Astrocyte of the cerebellum (primary cell): ENCODE measurements at regions not wholly inside any gene's neighbourhood (a gene's known extent, or its start where the extent isn't known, plus 50 kb on each side); places are given as distances from the start of the nearest gene placed in this dataset.

ENCODE experiments used
- DNase-seq: peaks from one replicate; pipeline ENCODE4 v3.0.0-alpha.2; 2011; ENCODE audit warnings: low read depth
- H3K4me3 ChIP-seq: 2 replicates; pipeline ENCODE4 v1.5.1; 2011; ENCODE audit warnings: mild to moderate bottlenecking, low read depth, low read length, moderate library complexity
- in situ Hi-C: cut with HindIII; loops from 2 replicates; pipeline ENCODE4 v1.10.0; 2017; ENCODE audit warnings: low sequenced_read_pairs
- TF ChIP-seq, protein P1 (sequence below): IDR thresholded peaks from 2 replicates; pipeline ENCODE4 v1.5.1; 2012; ENCODE audit warnings: low read length, low read depth, moderate library complexity, mild to moderate bottlenecking; ENCODE audit errors: missing control alignments

DNA sequence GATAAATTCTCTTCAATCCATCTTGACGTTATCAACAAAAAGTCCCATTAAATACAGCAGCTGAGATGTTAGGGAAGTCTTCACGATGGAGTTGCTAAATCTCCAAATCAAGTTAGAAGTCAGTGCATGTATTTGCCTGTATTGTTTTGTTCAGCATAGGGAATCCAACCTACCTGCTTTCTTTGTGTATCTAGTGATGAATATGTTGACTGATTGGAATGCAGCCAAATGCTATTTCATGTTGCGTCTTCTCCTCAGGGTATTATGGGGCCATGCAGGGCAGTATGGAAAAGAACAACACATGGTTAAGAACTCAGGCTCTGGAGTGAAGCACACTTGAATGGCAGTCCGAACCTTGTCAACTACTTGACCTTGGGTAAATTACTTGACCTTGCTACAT, 529.5 kb upstream of the ZNF462 start:
- no peak overlapping the region for H3K4me3 ChIP-seq
- in situ Hi-C loops: no loop called here
- TF ChIP-seq, protein P1, sequence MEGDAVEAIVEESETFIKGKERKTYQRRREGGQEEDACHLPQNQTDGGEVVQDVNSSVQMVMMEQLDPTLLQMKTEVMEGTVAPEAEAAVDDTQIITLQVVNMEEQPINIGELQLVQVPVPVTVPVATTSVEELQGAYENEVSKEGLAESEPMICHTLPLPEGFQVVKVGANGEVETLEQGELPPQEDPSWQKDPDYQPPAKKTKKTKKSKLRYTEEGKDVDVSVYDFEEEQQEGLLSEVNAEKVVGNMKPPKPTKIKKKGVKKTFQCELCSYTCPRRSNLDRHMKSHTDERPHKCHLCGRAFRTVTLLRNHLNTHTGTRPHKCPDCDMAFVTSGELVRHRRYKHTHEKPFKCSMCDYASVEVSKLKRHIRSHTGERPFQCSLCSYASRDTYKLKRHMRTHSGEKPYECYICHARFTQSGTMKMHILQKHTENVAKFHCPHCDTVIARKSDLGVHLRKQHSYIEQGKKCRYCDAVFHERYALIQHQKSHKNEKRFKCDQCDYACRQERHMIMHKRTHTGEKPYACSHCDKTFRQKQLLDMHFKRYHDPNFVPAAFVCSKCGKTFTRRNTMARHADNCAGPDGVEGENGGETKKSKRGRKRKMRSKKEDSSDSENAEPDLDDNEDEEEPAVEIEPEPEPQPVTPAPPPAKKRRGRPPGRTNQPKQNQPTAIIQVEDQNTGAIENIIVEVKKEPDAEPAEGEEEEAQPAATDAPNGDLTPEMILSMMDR: no peak
- DNase-seq: no peak

DNA sequence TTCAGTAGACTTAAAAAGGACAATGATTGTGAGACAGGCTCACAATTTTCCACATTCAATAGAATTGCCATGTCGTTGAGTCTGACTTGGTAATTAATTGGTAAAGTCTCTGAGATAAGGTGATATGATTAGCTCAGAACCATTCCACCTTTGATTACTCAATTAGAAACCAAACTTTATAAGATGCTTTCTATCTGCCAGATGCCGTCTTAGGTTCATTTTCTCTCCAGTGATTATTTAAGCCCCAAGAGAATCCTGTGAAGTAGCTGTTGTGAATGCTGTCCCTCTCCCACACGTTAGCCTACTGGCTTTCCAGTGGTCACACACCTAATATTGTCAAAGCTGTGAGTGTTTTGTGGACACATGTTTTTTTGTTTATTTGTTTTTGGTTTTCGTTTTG, 528.9 kb upstream of the ZNF462 start:
- DNase-seq: no peak
- H3K4me3 ChIP-seq: no peak overlapping the region
- TF ChIP-seq, protein P1: no peak
- in situ Hi-C loops: no loop called here

DNA sequence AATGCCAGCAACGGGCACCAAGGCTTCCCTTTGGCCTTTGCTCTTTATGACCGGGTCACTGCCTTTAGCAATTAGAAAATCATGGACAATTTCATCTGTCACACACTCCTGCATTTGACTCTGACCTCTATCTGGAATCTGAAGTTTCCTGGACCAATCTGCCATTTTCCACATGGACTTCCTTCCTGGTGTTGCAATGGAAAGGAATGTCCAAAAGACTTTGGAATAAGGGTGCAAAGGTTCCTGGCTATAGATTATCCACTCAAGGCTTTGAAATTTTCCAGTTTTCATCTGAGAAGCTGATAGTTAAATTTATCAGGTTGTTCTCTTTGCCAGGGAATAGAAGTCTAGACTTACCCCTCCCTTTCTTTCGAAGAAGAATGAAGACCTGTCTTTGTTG, 523.1 kb upstream of the ZNF462 start:
- no peak for DNase-seq
- TF ChIP-seq, protein P1: no peak
- no peak overlapping the region for H3K4me3 ChIP-seq
- in situ Hi-C loops: no loop called here

DNA sequence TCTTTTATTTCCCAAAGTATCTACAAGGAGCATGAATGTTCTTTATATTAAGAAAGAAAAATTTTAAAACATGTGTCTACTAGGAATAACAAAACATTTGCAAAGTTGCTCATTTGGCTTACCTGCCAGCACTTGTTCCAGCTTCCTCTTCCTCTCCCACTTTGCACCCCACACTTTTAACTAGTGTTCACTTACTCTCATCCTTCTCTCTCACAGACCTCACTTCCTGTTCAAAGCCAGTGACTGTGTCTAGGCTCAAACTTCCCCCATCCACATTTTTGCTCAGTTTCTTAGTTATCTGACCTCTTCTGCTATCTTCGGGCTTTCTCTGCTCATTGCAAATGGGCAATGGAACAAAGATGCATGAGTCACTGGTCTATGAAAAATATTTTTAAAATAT, 512.2 kb upstream of the ZNF462 start:
- in situ Hi-C loops: no loop called here
- H3K4me3 ChIP-seq: no peak overlapping the region
- DNase-seq: no peak
- TF ChIP-seq, protein P1: no peak

DNA sequence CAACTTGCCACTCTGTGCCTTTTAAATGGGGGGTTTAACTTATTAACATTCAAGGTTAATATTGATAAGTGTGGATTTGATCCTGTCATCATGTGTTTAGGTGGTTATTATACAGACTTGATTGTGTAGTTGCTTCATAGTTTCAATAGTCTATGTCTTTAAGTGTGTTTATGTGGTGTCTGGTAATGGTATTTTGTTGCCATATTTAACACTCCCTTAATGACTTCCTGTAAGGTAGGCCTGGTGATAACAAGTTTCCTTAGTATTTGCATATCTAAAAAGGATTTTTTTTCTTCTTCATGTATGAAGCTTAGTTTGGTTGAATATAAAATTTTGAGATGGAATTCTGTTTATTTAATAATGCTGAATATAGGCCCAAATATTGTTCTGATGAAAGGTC, 506.0 kb upstream of the ZNF462 start:
- in situ Hi-C loops: no loop called here
- TF ChIP-seq, protein P1: no peak
- DNase-seq: no peak
- H3K4me3 ChIP-seq: no peak overlapping the region

DNA sequence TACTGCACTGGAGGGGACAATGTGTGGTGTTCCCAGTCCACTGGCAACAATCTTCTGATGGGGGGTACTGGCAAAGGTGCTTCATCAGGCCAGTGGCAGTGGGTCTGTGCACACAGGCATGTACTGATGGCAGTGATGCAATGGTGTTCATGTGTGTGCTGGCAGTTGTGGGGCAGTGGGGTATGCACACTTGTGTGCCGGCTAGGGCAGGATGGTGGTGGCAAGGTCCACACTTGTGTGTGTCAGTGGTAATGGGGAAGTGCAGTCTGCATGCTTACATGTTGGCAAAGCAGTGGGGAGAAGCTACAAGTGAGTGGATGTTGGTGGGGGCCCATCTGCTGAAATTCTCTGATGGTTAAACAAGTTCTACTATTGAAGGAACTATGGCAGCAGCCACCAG, 504.6 kb upstream of the ZNF462 start:
- H3K4me3 ChIP-seq: no peak overlapping the region
- in situ Hi-C loops: no loop called here
- DNase-seq: no peak
- TF ChIP-seq, protein P1: no peak

DNA sequence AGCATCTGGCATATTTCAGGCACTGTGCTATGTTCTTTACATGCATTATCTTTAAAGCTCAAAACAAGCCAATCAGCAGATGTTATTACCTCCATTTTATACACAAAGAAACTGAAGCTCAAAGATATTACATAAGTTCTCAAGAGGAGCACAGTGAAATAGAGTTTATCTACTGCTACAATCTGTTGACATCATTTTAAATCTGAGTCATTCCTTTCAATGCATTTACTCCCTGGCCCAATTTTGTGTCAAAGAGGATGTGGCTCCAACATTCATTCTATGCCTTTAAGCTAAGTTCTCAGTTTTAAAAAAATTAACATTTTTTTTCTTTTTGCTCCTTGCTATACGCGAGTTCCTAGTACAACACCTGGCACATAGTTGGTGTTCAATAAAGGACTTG, 486.3 kb upstream of the ZNF462 start:
- H3K4me3 ChIP-seq: no peak overlapping the region

More for the DNA sequence above, 486.3 kb upstream of the ZNF462 start:
- TF ChIP-seq, protein P1: no peak
- DNase-seq: no peak
- in situ Hi-C loops: no loop called here
